OCI-LY1 (cell line): ENCODE measurements at regions not wholly inside any gene's neighbourhood (a gene's known extent, or its start where the extent isn't known, plus 50 kb on each side); places are given as distances from the start of the nearest gene placed in this dataset.

ENCODE experiments used
- H2AFZ ChIP-seq: fragments of 200-600 bp; sonication (generic), shearing (Covaris generic); 2 replicates; pipeline ENCODE4 v1.6.0; 2014; ENCODE audit warnings: antibody characterized with exemption, mild to moderate bottlenecking, low read length
- H3F3A ChIP-seq: fragments of 200-600 bp; sonication (generic), shearing (Covaris generic); 2 replicates; pipeline ENCODE4 v1.6.0; 2014; ENCODE audit warnings: mild to moderate bottlenecking, antibody characterized with exemption, low read length, moderate library complexity; ENCODE audit not compliant: insufficient read depth
- H3K27ac ChIP-seq: fragments of 200-600 bp; sonication (generic); 2 replicates; pipeline ENCODE4 v1.5.1; 2014; ENCODE audit warnings: low read length, mixed run types, mild to moderate bottlenecking, low read depth; ENCODE audit not compliant: poor library complexity, severe bottlenecking
- H3K27me3 ChIP-seq: fragments of 200-600 bp; sonication (generic); 2 replicates; pipeline ENCODE4 v1.6.0; 2014; ENCODE audit warnings: antibody characterized with exemption, mild to moderate bottlenecking, low read length, moderate library complexity; ENCODE audit not compliant: insufficient read depth
- H3K36me3 ChIP-seq: fragments of 200-600 bp; sonication (generic); 2 replicates; pipeline ENCODE4 v1.6.1; 2014; ENCODE audit warnings: mild to moderate bottlenecking, antibody characterized with exemption, low read length, moderate library complexity, mixed read lengths; ENCODE audit not compliant: insufficient read depth
- H3K4me1 ChIP-seq: fragments of 200-600 bp; sonication (generic); 2 replicates; pipeline ENCODE4 v1.5.1; 2014; ENCODE audit warnings: mild to moderate bottlenecking, low read length, moderate library complexity; ENCODE audit not compliant: insufficient read depth, severe bottlenecking
- H3K4me2 ChIP-seq: fragments of 200-600 bp; sonication (generic), shearing (Covaris generic); 2 replicates; pipeline ENCODE4 v1.6.1; 2014; ENCODE audit warnings: low read length
- H3K4me3 ChIP-seq: fragments of 200-600 bp; sonication (generic); 2 replicates; pipeline ENCODE4 v1.5.1; 2014; ENCODE audit warnings: low read length, low read depth, mild to moderate bottlenecking, mixed read lengths; ENCODE audit not compliant: poor library complexity, severe bottlenecking
- H3K79me2 ChIP-seq: fragments of 200-600 bp; shearing (Covaris generic); 2 replicates; pipeline ENCODE4 v1.6.1; 2016; ENCODE audit warnings: mixed run types, low read length, mixed read lengths; ENCODE audit not compliant: insufficient read depth
- H3K9ac ChIP-seq: fragments of 200-600 bp; sonication (generic), shearing (Covaris generic); 2 replicates; pipeline ENCODE4 v1.6.1; 2014; ENCODE audit warnings: mild to moderate bottlenecking, low read length, mixed read lengths
- H3K9me2 ChIP-seq: fragments of 200-600 bp; sonication (generic), shearing (Covaris generic); 2 replicates; pipeline ENCODE4 v1.6.1; 2014; ENCODE audit warnings: low read depth, mild to moderate bottlenecking, low read length, mixed read lengths
- H3K9me3 ChIP-seq: fragments of 200-600 bp; shearing (Covaris generic); 2 replicates; pipeline ENCODE4 v1.6.1; 2014; ENCODE audit warnings: low read length, mixed read lengths
- H4K20me1 ChIP-seq: fragments of 200-600 bp; sonication (generic), shearing (Covaris generic); 2 replicates; pipeline ENCODE4 v1.6.0; 2016; ENCODE audit warnings: mild to moderate bottlenecking, low read length; ENCODE audit not compliant: insufficient read depth
- EZH2 ChIP-seq: fragments of 200-600 bp; sonication (generic), shearing (Covaris generic); IDR thresholded peaks from 2 replicates; pipeline ENCODE4 v1.8.0; 2017; ENCODE audit warnings: borderline replicate concordance, mixed run types, mild to moderate bottlenecking, antibody characterized with exemption, low read length, moderate library complexity, mixed read lengths
- TF ChIP-seq, protein P1 (sequence below): fragments of 200-600 bp; sonication (generic), shearing (Covaris generic); IDR thresholded peaks from 2 replicates; pipeline ENCODE4 v1.5.1; 2017; ENCODE audit warnings: mild to moderate bottlenecking, antibody characterized with exemption, low read length, moderate library complexity, mixed read lengths

DNA sequence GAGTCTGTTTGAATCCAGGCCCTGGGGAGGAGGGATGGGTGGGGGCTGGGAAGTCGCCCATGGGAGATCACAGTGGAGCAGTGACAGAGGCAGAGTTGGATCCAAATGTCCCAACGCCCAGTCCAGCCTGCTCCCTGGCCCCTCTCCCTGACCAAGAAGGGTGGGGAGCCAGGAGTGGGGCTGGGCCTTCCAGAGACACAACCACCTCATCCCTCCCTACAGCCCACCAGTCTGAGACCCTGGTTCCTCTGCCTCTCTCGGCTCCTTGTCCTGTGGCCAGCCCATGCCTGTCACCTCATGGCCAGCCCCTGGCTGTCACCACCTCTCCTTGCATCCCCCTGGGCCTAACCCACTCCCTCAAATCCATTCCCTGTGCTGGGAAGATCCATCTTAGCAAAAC lies 71.2 kb upstream of the PRR5 start:
- H3K4me3 ChIP-seq, result no peak overlapping the region
- no peaks in the 10 kb centered on the region for H3K9me3 ChIP-seq
- no peak overlapping the region for H2AFZ ChIP-seq
- TF ChIP-seq, protein P1, sequence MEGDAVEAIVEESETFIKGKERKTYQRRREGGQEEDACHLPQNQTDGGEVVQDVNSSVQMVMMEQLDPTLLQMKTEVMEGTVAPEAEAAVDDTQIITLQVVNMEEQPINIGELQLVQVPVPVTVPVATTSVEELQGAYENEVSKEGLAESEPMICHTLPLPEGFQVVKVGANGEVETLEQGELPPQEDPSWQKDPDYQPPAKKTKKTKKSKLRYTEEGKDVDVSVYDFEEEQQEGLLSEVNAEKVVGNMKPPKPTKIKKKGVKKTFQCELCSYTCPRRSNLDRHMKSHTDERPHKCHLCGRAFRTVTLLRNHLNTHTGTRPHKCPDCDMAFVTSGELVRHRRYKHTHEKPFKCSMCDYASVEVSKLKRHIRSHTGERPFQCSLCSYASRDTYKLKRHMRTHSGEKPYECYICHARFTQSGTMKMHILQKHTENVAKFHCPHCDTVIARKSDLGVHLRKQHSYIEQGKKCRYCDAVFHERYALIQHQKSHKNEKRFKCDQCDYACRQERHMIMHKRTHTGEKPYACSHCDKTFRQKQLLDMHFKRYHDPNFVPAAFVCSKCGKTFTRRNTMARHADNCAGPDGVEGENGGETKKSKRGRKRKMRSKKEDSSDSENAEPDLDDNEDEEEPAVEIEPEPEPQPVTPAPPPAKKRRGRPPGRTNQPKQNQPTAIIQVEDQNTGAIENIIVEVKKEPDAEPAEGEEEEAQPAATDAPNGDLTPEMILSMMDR, result no peak
- H3F3A ChIP-seq, result no peaks in the 10 kb centered on the region
- no peaks in the 10 kb centered on the region for H4K20me1 ChIP-seq
- H3K4me2 ChIP-seq, result no peak overlapping the region
- H3K9me2 ChIP-seq, result no peaks in the 10 kb centered on the region
- no peaks in the 10 kb centered on the region for H3K4me1 ChIP-seq
- H3K36me3 ChIP-seq, result no peaks in the 10 kb centered on the region
- no peak overlapping the region for H3K27ac ChIP-seq
- H3K27me3 ChIP-seq, result no peaks in the 10 kb centered on the region; the same call in 1 of the 2 replicates
- H3K9ac ChIP-seq, result no peak overlapping the region
- H3K79me2 ChIP-seq, result no peaks in the 10 kb centered on the region

DNA sequence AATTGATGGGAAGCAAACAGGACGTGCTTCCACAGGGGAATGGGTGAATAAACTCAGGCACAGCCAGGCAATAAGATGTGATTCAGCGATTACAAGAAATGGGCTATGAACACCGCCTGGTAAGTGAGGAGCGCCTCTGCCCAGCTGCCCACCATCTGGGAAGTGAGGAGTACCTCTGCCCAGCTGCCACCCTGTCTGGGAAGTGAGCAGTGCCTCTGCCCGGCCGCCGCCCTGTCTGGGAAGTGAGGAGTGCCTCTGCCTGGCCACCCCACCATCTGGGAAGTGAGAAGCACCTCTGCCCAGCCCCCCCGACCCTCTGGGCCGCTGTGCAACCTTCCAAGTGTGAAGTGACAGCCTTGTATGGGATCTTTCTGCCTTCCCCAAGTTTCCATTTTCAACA lies 73.2 kb upstream of the PRR5 start:
- H3K4me3 ChIP-seq, result no peak overlapping the region
- no peak overlapping the region for H3K27ac ChIP-seq
- no peaks in the 10 kb centered on the region for H3K36me3 ChIP-seq
- no peaks in the 10 kb centered on the region for H3K4me1 ChIP-seq
- no peak overlapping the region for H3K4me2 ChIP-seq
- no peaks in the 10 kb centered on the region for H3F3A ChIP-seq
- H3K9me3 ChIP-seq, result no peaks in the 10 kb centered on the region
- TF ChIP-seq EZH2, result no peak
- TF ChIP-seq, protein P1, result no peak
- no peak overlapping the region for H2AFZ ChIP-seq
- no peaks in the 10 kb centered on the region for H3K9me2 ChIP-seq
- H3K79me2 ChIP-seq, result no peaks in the 10 kb centered on the region
- no peaks in the 10 kb centered on the region for H4K20me1 ChIP-seq
- H3K9ac ChIP-seq, result no peak overlapping the region
- no peaks in the 10 kb centered on the region; the same call in 1 of the 2 replicates for H3K27me3 ChIP-seq

DNA sequence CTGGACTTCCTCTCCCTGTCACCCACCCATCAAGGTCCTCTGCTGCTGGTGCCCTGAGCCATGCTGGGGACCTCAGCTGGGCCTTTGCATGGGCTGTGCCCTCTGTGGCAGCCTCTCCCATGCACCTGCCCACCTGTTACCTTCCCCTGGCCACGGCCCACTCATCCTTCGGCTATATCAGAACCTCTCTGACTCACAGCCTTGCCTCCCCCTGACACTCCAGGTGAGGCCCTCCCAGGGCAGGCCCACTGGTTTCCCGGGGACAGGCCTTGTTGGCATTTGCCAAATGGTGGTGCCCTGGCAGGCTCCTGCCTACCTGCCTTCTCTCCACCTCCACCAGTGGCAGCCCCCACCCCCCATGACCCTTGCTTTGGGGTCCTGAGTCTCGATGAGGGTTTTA lies 73.7 kb upstream of the PRR5 start:
- Histone ChIP-seq H3K79me2 (no peaks in the 10 kb centered on the region), H3K27ac (no peak overlapping the region), H3K9me3 (no peaks in the 10 kb centered on the region), H3K4me1 (no peaks in the 10 kb centered on the region), H3K27me3 (no peaks in the 10 kb centered on the region; the same call in 1 of the 2 replicates), H3F3A (no peaks in the 10 kb centered on the region), H3K4me2 (no peak overlapping the region), H4K20me1 (no peaks in the 10 kb centered on the region), H3K36me3 (no peaks in the 10 kb centered on the region), H3K4me3 (no peak overlapping the region), H2AFZ (no peak overlapping the region), H3K9me2 (no peaks in the 10 kb centered on the region), H3K9ac (no peak overlapping the region)
- no peak for TF ChIP-seq EZH2
- TF ChIP-seq, protein P1, result no peak
